Hippocampal formation (tissue), 2 donors: ENCODE measurements at regions not wholly inside any gene's neighbourhood (a gene's known extent, or its start where the extent isn't known, plus 50 kb on each side); places are given as distances from the start of the nearest gene placed in this dataset.
"Not testable (repeated sequence)": the region's sequence is repeated elsewhere in the genome, so short reads cannot be mapped to it uniquely, and the experiment has no call there.

Source experiments
- DNase-seq, 2 donors: peaks; one replicate each; lab custom pipeline; 2025; lab: John Stamatoyannopoulos, UW

DNA sequence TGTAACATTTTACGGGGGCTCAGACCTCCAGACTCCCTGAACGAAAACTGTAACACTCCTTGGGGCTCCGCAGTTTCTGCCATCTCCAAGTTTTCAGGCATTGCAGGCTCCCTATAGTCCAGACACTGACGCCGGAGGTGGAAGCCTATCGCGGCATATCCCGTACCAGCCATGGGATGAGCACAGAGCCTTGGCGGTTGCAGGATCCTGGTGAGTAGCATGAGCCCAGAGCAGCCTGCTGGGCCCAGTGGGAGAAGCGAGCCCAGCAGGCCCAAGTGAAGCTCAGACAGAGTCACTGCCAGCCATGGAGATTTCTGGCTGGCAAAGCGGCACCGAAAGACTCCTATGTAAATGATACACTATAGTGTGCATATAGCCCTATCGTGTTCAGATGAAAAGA is 446.8 kb downstream of the COL11A1 start:
- no peak for DNase-seq

DNA sequence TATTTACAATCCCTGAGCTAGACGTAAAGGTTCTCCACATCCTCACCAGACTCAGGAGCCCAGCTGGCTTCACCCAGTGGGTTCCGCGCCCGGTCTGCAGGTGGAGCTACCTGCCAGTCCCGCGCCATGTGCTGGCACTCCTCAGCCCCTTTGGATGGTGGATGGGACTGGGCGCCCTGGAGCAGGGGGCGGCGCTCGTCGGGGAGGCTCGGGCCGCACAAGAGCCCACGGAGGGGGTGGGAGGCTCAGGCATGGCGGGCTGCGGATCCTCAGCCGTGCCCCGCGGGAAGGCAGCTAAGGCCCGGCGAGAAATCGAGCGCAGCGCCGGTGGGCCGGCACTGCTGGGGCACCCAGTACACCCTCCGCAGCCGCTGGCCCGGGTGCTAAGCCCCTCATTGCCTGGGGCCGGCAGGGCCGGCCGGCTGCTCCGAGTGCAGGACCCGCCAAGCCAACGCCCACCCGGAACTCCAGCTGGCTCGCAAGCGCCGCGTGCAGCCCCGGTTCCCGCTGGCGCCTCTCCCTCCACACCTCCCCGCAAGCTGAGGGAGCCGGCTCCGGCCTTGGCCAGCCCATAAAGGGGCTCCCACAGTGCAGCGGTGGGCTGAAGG is 448.3 kb downstream of the COL11A1 start:
- not testable (repeated sequence) for DNase-seq

DNA sequence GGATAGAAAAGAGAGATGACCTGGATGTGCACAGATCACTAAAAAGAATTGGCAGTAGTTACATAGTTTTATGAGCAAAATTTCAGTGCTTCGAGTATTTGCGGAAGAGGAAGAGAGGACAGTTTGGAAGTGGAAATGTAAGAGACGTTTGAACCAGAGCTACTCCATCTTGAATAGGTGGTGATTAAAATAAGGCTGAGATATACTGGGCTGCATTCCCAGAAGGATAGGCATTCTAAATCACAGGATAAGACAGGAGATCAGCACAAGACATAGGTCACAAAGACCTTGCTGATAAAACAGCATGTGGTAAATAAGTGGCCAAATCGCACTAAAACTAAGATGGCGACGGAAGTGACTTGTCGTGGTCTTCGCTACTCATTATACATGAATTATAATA is 453.3 kb downstream of the COL11A1 start:
- DNase-seq: no peak

DNA sequence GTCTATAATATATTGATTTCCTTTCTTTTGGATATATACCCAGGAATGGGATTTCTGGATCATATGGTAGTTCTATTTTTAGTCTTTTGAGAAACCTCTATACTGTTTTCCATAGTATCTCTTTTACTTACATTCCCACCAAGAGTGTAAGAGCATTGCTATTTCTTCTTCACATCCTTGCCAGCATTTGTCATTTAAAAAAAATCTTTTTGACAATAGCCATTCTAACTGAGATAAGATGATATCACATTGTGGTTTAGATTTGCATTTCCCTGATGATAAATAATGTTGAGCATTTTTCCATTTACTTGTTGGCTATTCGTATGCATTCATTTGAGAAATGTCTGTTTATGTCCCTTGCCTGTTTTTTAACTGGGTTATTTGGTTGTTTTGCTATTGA is 467.4 kb downstream of the COL11A1 start:
- no peak for DNase-seq

DNA sequence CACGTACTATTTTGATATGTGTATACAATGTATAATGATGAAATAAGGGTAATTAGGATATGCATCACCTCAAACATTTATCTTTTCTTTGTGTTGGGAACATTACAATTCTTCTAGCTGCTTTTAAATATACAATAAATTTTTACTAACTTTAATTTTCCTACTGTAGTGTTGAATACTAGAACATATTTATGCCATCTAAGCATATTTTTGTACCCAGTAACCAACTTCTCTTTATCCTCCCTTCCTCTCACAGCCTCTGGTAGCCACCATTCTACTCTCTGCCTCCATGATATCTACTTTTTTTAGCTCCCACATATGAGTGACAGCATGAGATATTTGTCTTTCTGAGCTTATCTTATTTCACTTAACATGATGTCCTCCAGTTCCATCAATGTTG is 468.0 kb downstream of the COL11A1 start:
- no peak for DNase-seq

DNA sequence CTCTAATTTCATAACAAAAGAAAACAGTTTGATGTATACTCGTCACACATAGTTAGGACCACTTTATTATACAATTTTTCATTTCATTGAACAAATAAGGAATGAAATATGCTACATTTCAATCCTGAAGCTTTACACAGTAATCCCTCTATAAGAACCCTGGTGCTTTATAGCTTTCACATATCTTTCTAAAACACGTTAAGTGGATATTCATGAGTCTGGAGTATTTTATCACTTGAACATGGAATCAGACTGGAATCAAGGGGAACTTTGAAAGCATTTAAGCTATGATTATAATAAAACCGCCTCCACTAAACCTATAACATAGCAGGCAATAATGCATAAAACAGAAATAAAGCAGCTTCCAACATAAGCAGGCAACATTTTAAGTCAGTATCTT is 476.6 kb downstream of the COL11A1 start:
- no peak for DNase-seq

DNA sequence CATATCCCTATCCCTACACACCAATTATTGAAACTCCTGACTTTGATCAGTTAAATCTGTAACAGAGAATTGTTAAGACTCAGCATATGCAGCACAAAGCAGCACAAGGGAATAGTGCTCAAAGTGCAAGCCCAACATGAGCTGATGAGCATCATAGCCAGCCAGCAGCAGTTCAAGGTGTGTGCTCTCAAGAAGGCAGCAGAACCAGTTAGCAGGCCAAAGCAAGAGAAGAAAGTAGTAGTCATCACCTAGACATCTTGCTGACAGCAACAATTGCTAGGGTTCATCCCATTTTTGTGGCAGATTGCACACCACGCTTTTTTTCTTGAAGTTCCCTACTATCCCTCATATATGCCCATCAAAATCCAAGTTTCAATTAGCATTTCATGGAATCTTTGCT is 478.3 kb downstream of the COL11A1 start:
- DNase-seq: no peak

DNA sequence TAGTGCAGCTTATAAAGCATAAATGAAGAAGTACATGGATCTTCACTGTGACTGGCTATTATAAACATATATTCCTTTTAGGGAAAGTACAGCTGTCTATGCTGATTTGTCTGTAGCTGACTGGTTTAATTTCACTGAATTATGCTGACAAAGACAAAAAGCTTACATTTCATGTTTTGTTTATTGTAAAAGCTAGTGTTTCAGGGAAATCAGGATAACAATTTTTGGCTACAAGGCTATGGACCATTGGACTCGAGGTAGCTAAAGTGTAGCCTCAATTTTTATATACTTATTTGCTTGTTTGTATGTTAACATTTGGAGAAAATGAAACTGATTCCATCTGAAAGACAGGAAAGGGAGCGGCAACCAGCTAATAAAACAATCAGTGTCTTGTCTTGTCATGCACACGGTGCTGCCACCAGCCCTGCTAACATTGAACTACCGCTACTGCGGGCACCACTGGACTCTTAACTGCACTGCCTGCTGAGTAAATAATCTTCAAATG is 480.2 kb downstream of the COL11A1 start:
- peak in 1 of 2 donors; percentile 35 for DNase-seq

DNA sequence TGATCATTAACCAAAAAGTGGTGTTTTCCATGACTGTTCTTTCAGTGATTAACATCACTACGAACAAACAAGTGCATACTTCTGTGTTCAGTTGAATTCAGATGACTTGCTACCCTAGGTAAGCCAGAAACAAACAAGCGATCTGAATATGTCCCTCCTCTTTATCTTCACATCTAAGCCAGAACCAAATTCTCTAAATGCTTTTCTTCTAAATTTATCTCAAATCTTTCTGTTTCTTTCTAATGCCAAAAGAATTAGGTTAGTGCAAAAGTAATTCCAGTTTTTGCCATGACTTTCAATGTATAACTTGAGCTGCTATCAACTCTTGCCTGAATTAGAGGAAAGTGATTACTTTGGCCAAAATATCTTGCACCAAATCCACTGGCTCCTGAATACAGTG is 481.2 kb downstream of the COL11A1 start:
- DNase-seq: no peak

DNA sequence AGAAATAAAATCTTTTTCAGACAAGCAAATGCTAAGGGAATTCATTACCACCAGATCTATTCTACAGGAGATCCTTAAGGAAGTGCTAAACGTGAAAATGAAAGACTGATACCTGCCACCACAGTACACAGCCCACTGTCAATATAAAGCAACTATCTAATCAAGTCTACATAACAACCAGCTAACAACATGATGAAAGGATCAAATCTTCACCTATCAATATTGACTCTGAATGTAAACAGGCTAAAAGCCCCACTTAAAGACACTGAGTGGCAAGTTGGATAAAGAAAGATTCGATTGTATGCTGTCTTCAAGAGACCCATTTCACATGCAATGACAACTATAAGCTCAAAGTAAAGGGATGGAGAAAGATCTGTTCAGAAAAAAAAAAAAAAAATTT is 492.4 kb downstream of the COL11A1 start:
- no peak for DNase-seq

DNA sequence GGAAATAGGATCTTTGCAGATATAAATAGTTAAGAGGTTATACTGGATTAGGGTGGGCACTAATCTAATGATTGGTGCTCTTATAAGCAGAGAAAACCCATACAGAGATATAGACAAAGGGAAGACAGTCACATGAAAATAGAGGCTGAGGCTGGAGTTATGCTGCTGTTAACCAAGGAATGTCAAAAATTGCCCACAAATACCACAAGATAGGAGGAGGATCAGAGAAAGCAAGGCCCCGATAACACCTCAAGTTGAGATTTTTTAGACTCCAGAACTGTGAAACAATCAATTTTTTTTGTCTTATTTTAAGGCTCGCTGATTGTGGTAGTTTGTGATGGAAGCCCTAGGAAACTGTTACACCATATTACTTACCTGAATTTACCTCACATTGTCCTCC is 513.2 kb downstream of the COL11A1 start:
- DNase-seq: no peak

DNA sequence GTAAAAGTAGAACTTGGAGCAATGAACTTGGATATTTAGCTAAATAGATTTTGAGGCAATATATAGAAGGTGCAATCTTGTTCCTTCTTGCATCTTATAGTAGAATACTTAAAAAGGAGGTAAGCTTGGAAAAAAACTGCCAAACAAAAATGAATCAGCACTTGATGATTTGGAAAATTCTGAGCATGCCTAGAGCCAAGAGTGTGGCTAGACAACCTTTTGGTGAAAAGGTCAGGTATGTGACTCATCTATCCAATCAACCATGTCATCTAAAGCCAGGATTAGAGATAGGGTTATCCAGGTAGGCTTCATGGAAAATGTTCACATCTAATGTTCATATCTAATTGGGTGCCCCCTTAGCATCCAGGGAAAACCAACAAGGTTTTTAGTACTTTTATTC is 515.0 kb downstream of the COL11A1 start:
- no peak for DNase-seq

DNA sequence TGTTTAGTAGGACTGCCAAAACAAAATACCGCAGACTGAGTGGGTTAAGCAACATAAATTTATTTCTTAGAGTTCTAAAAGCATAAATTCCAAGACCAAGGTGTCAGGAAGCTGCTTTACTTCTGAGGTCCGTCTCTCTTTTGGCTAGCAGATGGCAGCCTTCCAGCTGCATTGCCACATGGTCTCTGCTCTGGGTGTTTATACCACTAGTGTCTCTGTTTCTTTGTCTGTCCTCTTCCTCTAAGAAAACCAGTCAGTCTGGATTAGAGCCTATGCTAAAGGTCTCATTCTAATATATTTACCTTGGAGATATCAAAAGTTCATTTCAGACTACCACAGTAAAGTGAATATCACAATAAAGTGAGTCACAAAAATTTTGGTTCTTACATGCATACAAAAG is 519.8 kb downstream of the COL11A1 start:
- no peak for DNase-seq

DNA sequence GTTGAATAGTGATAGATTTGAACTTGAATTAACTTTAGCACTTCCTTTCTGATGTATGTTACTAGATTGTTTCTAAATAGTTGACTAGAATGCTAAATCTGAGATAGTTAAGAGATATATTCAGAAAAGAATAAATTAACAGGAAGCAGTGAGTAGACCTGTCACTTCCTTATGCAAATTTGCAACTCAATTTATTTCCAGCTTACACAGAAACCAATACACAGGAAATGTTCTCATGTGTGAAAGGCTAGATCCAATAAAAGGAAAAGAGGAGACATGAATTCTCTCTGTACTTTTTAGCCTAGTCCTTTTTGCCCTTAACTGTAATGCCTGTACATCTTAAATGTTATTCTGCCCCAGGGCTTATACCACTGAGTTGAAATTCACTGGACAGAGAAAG is 522.3 kb downstream of the COL11A1 start:
- DNase-seq: no peak

DNA sequence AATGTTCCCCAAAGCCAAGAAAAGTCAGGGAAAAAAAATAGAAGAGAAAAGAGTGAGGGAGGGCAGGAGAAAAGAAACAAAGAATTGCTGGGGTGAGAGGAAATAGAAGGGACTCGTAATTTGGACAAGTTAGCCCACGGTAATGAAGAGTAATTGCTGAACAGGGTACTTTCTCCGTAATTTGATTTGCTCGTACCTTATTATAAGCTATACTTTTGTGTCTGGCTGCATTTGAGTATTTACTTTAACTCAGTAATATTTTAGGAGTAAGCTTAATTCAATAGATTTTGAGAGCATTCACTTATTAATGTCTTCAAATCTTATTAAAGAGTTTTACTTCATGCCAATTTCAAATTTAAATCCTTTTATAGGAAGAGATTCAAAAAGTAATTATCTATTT is 527.5 kb downstream of the COL11A1 start:
- no peak for DNase-seq

DNA sequence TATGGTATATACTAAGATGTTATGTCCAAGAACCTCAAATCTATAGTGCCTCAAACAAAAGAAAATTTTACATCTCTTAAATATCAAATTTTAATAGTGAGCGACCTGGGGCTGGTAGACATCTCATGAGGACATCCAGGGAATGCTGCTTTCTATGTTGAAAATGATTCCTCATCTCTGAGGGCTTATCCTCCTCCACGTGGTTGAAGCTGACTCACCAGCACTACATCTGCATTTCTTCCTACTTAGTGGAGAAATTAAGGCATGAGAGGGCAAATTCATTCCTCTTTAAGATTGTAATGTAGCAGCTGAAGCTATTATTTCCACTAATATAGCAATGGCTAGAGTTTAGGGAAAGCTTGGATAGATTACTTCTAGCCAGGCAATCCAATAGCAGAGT is 529.5 kb downstream of the COL11A1 start:
- DNase-seq: no peak

DNA sequence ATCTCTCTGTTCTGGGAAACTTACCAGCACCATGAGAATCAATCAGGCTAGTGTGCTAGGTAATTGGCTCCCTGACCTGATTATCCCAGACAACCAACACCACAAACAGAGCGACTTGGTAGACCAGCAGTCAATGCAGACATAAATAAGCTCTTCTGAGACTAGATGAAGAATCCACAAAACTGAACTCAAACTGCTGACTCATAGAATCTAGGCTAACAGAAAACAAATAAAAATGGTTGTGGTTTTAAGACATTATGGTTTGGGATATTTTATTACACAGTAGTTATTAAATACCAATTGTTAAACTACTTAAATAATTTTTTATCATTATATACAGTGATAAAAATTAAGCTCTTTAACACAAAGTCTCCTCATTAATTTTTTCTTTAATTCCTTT is 535.7 kb downstream of the COL11A1 start:
- DNase-seq: no peak

DNA sequence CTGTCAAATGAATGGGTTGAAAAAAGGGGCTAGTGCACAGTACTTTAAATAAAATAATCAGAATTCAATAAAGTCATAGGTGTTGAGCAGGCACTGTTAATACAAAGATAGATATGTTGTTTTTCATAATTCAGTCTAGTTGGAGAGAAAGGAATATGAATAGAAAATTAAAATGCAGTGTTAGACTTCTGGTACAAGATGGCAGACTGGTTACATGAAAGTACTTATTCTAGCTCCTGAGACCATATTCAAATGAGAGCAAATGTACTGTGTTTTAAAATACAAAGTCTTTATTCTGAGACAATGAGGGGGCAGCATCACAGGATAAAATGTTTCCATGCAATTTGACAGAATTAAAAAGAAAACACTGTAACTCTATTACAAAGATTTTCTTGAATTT is 542.1 kb downstream of the COL11A1 start:
- no peak for DNase-seq

DNA sequence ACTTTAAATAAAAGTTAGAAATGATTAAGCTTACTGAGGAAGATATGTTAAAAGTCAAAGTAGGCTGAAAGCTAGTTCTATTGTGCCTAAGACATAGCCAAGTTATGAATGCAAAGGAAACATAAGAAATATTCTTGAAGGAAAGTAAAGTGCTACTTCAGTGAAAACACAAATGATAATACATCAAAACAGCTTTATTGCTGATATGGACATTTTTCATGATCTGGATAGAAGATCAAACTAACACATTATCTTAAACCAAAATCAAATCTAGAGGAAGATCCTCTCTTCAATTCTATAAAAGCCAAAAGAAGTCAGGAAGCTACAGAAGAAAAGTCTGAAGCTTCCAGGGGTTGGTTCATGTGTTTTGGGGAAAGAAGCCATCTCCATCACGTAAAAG is 545.9 kb downstream of the COL11A1 start:
- no peak for DNase-seq

DNA sequence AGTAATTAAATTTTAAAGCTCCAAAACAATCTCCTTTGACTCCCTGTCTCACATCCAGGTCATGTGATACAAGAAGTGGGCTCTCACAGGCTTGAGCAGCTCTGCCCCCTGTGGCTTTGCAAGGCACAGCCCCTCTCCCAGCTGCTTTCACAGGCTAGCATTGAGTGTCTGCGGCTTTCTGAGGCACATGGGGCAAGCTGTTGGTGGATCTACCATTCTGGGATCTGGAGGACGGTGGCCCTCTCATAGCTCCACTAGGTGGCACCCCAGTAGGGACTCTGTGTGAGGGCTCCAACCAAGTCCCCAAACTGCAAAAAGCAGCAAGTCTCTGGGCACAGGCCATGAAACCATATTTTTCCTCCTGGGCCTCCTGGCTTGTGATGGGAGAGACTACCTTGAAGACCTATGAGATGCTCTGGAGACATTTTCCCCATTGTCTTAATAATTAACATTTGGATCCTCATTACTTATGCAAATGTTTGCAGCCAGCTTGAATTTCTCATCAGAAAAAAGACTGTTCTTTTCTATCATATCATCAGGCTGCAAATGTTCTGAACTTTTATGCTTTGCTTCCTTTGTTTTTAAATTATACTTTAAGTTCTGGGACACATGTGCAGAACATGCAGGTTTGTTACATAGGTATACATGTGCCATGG is 554.1 kb upstream of the OLFM3 start:
- peak in 1 of 2 donors; percentile 1 for DNase-seq

DNA sequence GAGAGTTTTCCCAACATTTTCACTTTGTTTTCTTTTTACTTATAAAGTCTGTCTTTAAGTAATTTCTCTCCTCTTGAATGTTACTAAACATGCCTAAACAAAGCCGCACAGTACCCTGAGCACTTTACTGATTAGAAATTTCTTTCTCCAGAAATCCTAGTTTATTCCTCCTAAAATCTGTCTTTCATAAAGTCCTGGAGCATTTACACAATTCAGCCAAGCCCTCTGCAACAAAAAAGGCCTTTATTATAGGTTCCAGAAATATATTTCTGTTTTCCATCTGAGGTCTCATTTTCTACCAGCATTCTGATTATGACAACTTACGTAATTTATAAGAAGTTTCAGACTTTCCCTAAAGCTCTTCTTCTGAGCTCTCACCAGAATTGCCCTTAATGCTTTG is 549.5 kb upstream of the OLFM3 start:
- no peak for DNase-seq

DNA sequence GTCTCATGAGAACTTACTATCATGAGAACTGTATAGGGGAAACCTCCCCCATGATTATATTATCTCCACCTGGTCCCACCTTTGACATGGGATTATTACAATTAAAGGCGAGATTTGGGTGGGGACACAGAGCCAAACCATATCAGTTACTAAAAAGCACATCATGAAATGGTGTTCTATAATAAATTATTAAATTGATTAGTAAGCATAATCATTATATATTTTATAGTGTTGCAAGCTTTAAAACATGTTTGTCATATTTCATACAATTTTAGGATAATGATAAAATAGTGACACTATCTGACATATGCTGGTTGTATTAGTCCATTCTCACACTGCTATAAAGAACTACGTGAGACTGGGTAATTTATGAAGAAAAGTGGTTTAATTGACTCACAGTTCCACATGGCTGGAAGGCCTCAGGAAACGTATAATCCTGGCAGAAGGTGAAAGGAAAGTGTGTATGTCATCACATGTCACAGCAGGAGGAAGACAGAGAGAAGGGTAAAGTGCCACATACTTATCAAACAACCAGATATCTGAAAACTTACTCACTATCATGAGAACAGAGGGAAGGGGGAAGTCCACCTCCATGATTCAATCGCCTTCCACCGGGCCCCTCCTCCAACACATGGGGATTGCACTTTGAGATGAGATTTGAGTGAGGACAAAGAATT is 539.2 kb upstream of the OLFM3 start:
- no peak for DNase-seq

DNA sequence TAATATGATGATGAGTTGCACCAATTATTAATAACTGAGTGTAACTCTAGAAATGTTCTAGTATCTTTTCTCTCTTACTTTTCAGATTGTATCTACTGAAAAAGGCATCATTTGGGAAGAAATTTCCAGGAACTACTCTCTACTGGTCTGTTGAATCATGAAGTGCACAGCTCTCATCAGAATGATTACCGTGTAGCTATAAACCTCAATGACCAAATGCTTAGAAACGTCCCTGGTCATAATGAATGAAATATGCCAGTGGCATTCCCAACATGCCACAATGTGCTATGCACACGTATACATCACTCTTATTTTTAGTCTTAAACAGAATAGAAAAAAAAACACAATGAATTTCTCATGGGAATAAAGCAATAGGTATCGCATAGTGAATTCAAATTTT is 534.3 kb upstream of the OLFM3 start:
- DNase-seq: no peak
